Stimulated activated naive B cell treated with anti-CD40 and anti-IgM and Interleukin-4, amounts not matched to agents 10 μg/mL and 1 μg/mL and 100 μg/mL, for 72 hours (primary cell): ENCODE measurements at regions not wholly inside any gene's neighbourhood (a gene's known extent, or its start where the extent isn't known, plus 50 kb on each side); places are given as distances from the start of the nearest gene placed in this dataset.
A peak's percentile ranks its signal among the peaks of the same experiment; 100 is the strongest.
"Not testable (repeated sequence)": the region's sequence is repeated elsewhere in the genome, so short reads cannot be mapped to it uniquely, and the experiment has no call there.

Experiments
- ATAC-seq, 2 donors: fragments of 150-1000 bp; cut with Tn5 transposase; replicated peaks; 2 replicates each; pipeline ENCODE4 v1.10.0; 2021; ENCODE audit warnings: moderate library complexity in 1 of 2
- DNase-seq: peaks from one replicate; pipeline ENCODE4 v3.0.0; 2021
- H3K27ac Mint-ChIP-seq: one replicate; pipeline ENCODE4 v1.8.0; 2022; ENCODE audit warnings: mild to moderate bottlenecking, mixed read lengths
- H3K27me3 Mint-ChIP-seq, 2 donors: one replicate each; pipeline ENCODE4 v1.8.0; 2022; ENCODE audit warnings: mixed read lengths in 2 of 2
- H3K36me3 Mint-ChIP-seq, 2 donors: one replicate each; pipeline ENCODE4 v1.8.0; 2022; ENCODE audit warnings: mixed read lengths in 2 of 2, mild to moderate bottlenecking in 1 of 2
- H3K4me1 Mint-ChIP-seq, 2 donors: one replicate each; pipeline ENCODE4 v1.8.0; 2022; ENCODE audit warnings: mixed read lengths in 2 of 2, mild to moderate bottlenecking in 1 of 2
- H3K4me3 Mint-ChIP-seq, 2 donors: one replicate each; pipeline ENCODE4 v1.8.0; 2022; ENCODE audit warnings: mild to moderate bottlenecking in 2 of 2, mixed read lengths in 2 of 2, moderate library complexity in 1 of 2
- H3K9me3 Mint-ChIP-seq, 2 donors: one replicate each; pipeline ENCODE4 v1.8.0; 2022; ENCODE audit warnings: mixed read lengths in 2 of 2, mild to moderate bottlenecking in 1 of 2

DNA sequence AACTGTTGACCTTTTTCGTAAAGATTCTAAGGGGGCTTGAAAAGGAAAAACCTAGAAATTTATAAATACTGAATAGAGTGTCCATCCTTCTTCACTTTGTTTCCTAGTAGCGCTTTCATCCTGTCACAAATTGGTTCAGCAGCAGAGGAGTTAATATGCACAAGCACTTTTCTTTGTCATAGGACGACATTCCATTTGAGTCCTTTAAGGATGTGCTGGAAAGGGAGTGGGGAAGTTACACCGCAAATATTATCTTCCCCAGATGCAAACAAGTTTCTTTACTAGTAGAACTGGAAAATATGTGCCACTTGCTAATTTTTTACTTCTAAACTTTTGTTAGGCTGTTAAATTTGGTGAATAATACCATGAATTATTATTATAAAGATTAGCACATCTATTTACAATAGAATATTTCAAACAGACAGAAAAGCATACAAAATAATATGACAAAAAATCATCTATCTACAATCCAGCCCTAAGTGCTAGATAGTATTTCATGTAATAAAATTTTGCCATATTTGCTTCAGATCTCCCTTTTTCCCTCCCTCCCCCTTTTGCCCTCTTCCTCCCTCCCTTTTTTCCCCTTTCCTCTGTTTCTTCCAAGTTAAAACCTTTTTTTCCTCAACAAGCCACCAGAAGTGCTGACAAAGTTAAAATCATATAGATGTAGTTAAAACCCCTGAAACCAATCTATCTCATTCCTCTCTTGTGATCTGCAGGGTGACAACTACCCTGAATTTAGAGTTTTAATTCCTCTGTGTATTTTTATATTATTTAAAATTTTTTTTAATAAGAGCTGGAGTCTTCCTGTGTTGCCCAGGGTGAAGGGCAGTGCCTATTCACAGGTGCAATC, 50.5 kb upstream of the MAP4K3 start:
- Mint-ChIP-seq H3K9me3 (peaks cover 2 to 4% of the 10 kb centered on the region in 2 donors), H3K27me3 (no peaks in the 10 kb centered on the region), H3K36me3 (peaks cover 2 to 7% of the 10 kb centered on the region in 2 donors), H3K4me1 (peaks cover 18 to 49% of the 10 kb centered on the region in 2 donors), H3K4me3 (no peak overlapping the region), H3K27ac (no peak overlapping the region)
- ATAC-seq (no peak), DNase-seq (no peak)

DNA sequence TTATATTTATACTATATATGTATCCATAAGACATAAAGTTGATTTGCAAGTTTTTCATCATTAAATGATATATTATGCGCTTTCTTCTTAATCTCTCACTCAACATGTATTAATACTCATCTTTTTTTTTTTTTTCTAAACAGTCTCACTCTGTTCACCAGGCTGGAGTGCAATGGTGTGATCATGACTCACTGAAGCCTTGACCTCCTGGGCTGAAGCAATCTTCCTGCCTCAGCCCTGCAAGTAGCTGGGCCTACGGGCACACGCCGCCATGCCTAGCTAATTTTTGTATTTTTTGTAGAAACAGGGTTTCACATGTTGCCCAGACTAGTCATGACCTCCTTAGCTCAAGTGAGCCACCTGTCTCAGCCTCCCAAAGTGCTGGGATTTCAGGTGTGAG, 51.4 kb upstream of the MAP4K3 start:
- Mint-ChIP-seq H3K4me3 (no peak overlapping the region), H3K27me3 (no peaks in the 10 kb centered on the region), H3K4me1 (peaks cover 19 to 54% of the 10 kb centered on the region in 2 donors), H3K36me3 (peaks cover 2 to 7% of the 10 kb centered on the region in 2 donors), H3K27ac (peak overlapping the region; percentile 67), H3K9me3 (peaks cover 2 to 4% of the 10 kb centered on the region in 2 donors)
- ATAC-seq: no peak
- no peak for DNase-seq

DNA sequence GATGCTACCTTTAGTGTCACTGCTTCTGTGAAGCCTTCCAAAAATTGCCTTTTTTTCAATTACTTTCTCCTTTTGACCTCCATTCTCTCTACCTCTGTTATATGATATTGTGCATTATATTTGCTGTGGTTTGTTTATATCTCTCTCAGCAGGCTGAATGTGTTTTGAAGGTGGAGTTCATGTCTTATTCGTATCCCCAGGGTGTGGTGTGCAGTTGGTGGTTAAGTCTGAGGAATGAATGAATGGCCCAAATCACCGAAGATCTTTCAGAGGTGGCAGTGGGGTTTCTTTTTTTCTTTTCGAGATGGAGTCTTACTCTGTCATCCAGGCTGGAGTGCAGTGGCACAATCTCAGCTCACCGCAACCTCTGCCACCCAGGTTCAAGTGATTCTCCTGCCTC, 53.5 kb upstream of the MAP4K3 start:
- Mint-ChIP-seq H3K36me3 (peaks cover 2 to 12% of the 10 kb centered on the region in 2 donors), H3K9me3 (peaks cover 2 to 4% of the 10 kb centered on the region in 2 donors), H3K27ac (peak overlapping the region; percentile 20), H3K27me3 (no peaks in the 10 kb centered on the region), H3K4me3 (no peak overlapping the region), H3K4me1 (peaks cover 25 to 71% of the 10 kb centered on the region in 2 donors)
- no peak for DNase-seq
- ATAC-seq: no peak

DNA sequence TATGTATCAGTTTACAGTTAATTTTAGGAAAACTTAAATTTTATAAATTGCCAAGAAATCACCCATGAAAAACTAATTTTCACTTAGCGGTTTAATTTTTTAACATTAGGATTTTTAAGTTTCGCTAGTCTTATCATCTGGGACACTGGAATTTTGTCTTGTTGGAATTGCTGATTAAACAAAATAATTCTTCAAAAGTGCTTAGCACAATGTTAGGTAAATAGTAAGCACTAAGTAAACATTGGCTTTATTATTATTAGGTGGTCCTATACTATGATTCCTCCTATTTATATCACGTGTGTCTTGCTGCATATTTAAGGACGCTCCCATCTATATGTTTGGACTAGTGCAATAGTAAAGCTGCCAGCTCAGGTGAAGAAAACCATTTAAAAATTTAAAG, 54.6 kb upstream of the MAP4K3 start:
- Mint-ChIP-seq H3K4me3 (peak overlapping the region; percentile 35 to 52), H3K36me3 (peaks cover 2 to 12% of the 10 kb centered on the region in 2 donors), H3K4me1 (peaks cover 27 to 76% of the 10 kb centered on the region in 2 donors), H3K27me3 (no peaks in the 10 kb centered on the region), H3K27ac (peak overlapping the region; percentile 92), H3K9me3 (peaks cover 0 to 4% of the 10 kb centered on the region in 2 donors)
- DNase-seq: no peak
- no peak for ATAC-seq

DNA sequence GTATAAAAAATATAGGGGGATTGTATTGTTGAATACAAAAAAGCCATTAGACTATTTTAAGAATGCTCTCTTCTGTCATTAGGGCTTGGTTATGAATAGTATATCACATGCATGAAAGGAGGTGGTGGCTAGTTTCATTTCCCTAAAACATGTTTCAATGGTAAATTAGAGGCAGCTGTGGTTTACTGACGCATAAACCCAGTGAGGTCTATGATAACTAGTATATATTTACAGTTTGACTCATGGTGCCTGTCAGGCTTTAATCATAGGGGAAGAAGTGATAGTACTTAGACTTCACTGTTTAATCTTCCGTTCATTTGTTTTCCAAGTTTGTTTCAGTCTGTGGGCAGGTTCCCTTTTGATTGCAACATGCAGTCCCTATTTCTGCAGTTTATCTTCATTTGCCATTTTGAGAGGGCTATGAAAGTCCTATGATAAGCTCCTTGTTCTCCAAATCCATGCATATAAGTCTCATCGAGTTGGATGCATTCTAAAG, 55.1 kb upstream of the MAP4K3 start:
- H3K4me1 Mint-ChIP-seq: peaks cover 25 to 72% of the 10 kb centered on the region in 2 donors
- DNase-seq (peak; percentile 50), ATAC-seq (peak; percentile 93 to 97)
- H3K4me3 Mint-ChIP-seq: peak overlapping the region; percentile 52 to 57
- no peaks in the 10 kb centered on the region for H3K27me3 Mint-ChIP-seq
- H3K27ac Mint-ChIP-seq: peak overlapping the region; percentile 92
- H3K9me3 Mint-ChIP-seq: peaks cover 0 to 4% of the 10 kb centered on the region in 2 donors
- peaks cover 2 to 12% of the 10 kb centered on the region in 2 donors for H3K36me3 Mint-ChIP-seq

DNA sequence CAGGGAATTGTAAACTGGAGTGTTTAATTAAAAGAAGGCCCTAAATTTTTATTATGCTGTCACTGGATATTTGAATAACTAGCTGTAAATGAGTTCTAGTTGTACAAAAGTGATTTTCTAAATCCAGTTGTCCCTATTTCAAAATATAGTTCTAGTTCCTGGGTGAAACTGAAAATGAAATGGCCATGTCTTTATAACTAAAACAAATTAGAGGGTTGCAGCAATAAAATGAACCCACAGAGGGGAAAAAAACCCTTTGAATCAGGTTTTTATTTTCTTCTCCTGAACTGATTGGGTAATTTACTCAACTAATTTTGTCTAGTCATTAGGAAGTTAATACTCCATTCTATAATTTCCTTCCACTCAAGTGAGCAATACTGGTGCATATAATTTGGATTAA, 55.6 kb upstream of the MAP4K3 start:
- H3K4me1 Mint-ChIP-seq: peaks cover 25 to 71% of the 10 kb centered on the region in 2 donors
- H3K9me3 Mint-ChIP-seq: peaks cover 0 to 4% of the 10 kb centered on the region in 2 donors
- H3K27me3 Mint-ChIP-seq: no peaks in the 10 kb centered on the region
- ATAC-seq (no peak), DNase-seq (no peak)
- H3K27ac Mint-ChIP-seq: peak overlapping the region; percentile 88
- peak overlapping the region in 1 of 2 donors; percentile 52 for H3K4me3 Mint-ChIP-seq
- H3K36me3 Mint-ChIP-seq: peaks cover 2 to 12% of the 10 kb centered on the region in 2 donors

DNA sequence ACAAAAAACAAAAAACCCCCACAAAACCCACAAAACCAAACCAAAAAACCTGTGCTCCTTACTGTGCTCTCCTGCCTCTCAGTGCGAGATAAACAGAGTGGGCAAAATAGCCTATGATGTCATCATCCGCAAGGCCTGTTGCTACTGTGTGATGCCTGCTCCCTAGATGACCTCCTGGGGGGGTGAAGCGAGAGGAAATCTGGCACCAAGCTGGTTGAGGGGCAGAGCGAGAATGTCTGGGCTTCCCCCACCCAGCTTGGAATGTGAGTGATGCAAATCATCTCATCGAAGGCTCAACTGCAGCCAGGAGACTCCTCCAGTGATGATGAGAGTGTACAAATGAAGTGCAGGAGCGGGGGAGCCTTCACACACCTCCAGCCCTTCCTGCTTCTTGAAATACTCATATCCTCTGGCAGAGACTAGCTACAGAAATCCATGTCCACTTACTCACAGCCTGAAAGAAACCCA, 57.7 kb upstream of the MAP4K3 start:
- no peaks in the 10 kb centered on the region for H3K27me3 Mint-ChIP-seq
- H3K4me1 Mint-ChIP-seq: peaks cover 23 to 61% of the 10 kb centered on the region in 2 donors
- peak; percentile 56 for DNase-seq

DNA sequence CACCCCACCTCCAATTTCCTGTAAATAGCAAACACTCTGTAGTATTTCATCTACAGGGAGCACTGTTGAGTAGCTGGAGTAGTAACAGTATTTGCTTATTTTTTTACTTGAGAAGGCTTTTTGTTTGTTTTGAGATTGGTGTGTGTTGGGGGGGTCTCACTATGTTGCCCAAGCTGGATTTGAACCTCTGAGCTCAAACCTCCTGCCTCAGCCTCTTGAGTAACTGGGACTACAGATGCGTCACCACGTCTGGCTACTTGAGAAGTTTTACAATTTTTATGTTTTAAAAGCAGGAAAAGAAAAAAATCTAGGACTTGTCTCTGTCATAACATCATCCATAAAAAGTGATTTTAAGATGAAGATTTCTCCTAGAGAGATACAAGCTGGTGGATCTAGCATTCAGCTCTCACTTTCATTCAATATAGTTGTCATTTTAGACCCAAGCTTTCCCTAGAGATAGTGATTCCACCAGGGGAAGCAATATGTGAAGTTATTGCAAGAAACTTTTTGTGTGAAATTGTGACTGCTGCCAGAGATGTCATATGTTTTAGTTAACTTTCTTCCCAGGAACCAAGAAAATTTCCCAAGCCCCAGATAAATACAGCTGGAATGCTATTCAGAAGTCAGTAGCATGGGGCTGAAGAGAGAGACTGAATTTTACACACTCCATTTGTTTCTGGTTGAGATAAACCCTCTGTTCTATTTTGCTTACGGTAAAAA, 60.2 kb upstream of the MAP4K3 start:
- no peak for DNase-seq
- peaks cover 0 to 8% of the 10 kb centered on the region in 2 donors for H3K27me3 Mint-ChIP-seq
- H3K4me3 Mint-ChIP-seq: no peak overlapping the region
- no peak for ATAC-seq
- H3K9me3 Mint-ChIP-seq: peaks cover 0 to 3% of the 10 kb centered on the region in 2 donors
- H3K36me3 Mint-ChIP-seq: peaks cover 0 to 5% of the 10 kb centered on the region in 2 donors
- no peak overlapping the region for H3K27ac Mint-ChIP-seq
- peaks cover 18 to 44% of the 10 kb centered on the region in 2 donors for H3K4me1 Mint-ChIP-seq

More for the DNA sequence above, 57.7 kb upstream of the MAP4K3 start:
- Mint-ChIP-seq H3K36me3 (peaks cover 2 to 12% of the 10 kb centered on the region in 2 donors), H3K4me3 (no peak overlapping the region), H3K27ac (peak overlapping the region; percentile 21), H3K9me3 (peaks cover 3 to 4% of the 10 kb centered on the region in 2 donors)
- peak; percentile 45 to 54 for ATAC-seq

DNA sequence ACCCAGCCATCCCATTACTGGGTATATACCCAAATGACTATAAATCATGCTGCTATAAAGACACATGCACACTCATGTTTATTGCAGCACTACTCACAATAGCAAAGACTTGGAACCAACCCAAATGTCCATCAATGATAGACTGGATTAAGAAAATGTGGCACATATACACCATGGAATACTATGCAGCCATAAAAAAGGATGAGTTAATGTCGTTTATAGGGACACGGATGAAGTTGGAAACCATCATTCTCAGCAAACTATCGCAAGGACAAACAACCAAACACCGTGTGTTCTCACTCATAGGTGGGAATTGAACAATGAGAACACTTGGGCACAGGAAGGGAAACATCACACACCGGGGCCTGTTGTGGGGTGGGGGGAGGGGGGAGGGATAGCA, 61.1 kb upstream of the MAP4K3 start:
- H3K4me3 Mint-ChIP-seq, H3K9me3 Mint-ChIP-seq, ATAC-seq, H3K27me3 Mint-ChIP-seq, H3K36me3 Mint-ChIP-seq, DNase-seq, H3K27ac Mint-ChIP-seq: not testable (repeated sequence)
- H3K4me1 Mint-ChIP-seq: peaks cover 17 to 44% of the 10 kb centered on the region in 2 donors

DNA sequence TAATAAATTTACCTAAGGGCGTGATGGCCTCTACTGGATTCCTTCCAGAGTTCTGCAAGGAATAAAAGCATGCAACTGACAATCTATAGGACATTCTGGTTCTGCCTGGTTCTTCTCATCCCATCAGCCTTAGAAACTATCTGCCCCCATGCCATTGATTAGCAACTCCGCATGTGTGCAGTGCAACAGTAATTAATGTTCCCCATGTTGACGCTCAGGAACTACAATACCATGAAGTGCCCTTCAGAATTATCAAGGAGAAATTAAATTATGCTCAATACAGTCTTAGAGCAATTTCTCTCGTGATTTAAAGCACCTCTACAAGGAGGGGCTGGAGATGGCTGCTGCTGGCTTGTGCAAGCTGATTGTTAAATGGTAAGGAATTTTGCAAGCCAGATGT, 61.7 kb upstream of the MAP4K3 start:
- Mint-ChIP-seq H3K9me3 (peaks cover 0 to 3% of the 10 kb centered on the region in 2 donors), H3K4me3 (no peak overlapping the region), H3K27me3 (peaks cover 0 to 8% of the 10 kb centered on the region in 2 donors), H3K4me1 (peaks cover 12 to 43% of the 10 kb centered on the region in 2 donors), H3K36me3 (peaks cover 0 to 5% of the 10 kb centered on the region in 2 donors), H3K27ac (no peak overlapping the region)
- DNase-seq (no peak), ATAC-seq (no peak)

DNA sequence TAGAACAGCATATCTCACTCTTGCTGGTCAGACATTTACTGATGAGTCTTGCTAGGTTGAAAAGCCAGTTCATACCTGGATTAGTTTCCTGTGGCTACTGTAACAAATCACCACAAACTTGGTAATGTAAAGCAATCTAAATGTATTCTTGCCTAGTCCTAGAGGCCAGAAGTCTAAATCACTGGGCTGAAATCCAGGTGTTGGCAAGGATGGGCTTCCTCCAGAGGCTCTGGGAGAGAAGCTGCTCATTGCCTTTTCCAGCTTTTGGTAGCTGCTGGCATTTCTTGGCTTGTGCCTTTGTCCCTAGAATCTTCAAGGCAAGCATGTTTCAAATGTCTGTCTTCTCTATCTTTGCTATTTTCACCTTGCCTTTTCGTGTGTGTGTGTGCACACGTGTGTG, 62.3 kb upstream of the MAP4K3 start:
- peaks cover 17 to 43% of the 10 kb centered on the region in 2 donors for H3K4me1 Mint-ChIP-seq
- no peak overlapping the region for H3K27ac Mint-ChIP-seq
- H3K36me3 Mint-ChIP-seq: peaks cover 0 to 5% of the 10 kb centered on the region in 2 donors
- peaks cover 0 to 3% of the 10 kb centered on the region in 2 donors for H3K9me3 Mint-ChIP-seq
- H3K4me3 Mint-ChIP-seq: no peak overlapping the region
- DNase-seq (no peak), ATAC-seq (no peak)
- peaks cover 0 to 8% of the 10 kb centered on the region in 2 donors for H3K27me3 Mint-ChIP-seq

DNA sequence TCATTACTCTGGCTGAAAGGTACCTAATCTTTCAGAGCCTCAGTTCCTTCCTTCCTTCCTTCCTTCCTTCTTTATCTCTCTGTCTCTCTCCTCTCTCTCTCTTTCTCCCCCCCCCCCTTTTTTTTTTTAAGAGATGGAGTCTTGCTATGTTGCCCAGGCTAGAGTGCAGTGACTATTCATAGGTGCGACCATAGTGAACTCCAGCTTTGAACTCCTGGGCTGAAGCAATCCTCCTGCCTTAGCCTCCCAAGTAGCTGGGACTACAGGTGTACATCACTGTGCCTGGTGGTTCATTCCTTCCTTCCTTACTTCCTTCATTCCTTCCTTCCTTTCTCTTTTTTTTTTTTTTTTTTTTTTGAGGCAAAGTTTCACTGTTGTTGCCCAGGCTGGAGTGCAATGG, 64.3 kb upstream of the MAP4K3 start:
- Mint-ChIP-seq H3K9me3 (peaks cover 0 to 3% of the 10 kb centered on the region in 2 donors), H3K27me3 (peaks cover 0 to 8% of the 10 kb centered on the region in 2 donors), H3K4me3 (no peak overlapping the region), H3K36me3 (no peaks in the 10 kb centered on the region), H3K4me1 (peaks cover 6 to 26% of the 10 kb centered on the region in 2 donors), H3K27ac (no peak overlapping the region)
- DNase-seq: no peak
- ATAC-seq: no peak

DNA sequence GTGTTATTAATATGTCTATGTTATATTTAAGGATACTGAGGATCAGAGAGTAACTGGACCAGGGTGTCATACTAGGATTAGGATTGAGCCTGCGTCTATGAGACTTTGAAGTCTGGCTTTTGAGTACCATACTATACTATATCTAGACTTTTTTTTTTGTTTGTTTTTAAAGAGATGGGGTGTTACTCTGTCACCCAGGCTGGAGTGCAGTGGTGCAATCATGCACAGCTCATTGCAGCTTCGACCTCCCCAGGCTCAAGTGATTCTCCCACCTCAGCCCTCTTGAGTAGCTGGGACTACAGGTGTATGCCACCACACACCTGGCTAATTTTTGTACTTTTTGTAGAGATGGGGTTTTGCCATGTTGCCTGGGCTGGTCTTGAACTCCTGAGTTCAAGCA, 66.2 kb upstream of the MAP4K3 start:
- H3K27ac Mint-ChIP-seq: no peak overlapping the region
- DNase-seq: no peak
- H3K4me3 Mint-ChIP-seq: no peak overlapping the region
- H3K9me3 Mint-ChIP-seq: peaks cover 0 to under 1% of the 10 kb centered on the region in 2 donors
- H3K27me3 Mint-ChIP-seq: peaks cover 0 to 8% of the 10 kb centered on the region in 2 donors
- no peak for ATAC-seq
- H3K4me1 Mint-ChIP-seq: peaks cover 6 to 23% of the 10 kb centered on the region in 2 donors
- no peaks in the 10 kb centered on the region for H3K36me3 Mint-ChIP-seq

DNA sequence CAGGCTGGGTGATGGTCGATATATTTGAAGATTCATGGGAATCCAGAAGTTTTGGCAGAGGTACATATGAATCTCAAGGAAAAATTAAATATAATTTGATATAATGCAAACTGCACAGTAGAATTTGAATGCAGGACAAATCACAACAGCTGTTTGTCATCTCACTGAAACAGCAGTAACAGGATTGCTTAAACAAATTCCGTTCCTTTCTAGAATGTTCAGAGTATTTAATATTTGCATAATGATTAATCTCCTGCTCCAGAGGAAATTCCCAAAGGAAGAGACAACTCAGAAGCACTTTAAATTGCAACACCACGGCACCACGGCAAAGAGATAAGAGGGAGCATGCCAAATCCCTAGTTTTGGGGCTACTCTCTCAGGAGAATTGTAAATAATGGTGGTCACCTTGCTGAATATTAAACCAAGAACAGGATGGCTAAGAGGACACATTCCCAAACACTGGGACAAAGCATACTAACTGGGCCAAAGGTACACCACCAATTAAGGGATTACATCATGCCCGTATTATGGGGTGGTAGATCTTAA, 67.8 kb upstream of the MAP4K3 start:
- H3K27me3 Mint-ChIP-seq: peaks cover 0 to 8% of the 10 kb centered on the region in 2 donors
- no peak overlapping the region for H3K4me3 Mint-ChIP-seq
- no peak overlapping the region for H3K27ac Mint-ChIP-seq
- ATAC-seq (no peak), DNase-seq (no peak)
- H3K36me3 Mint-ChIP-seq: no peaks in the 10 kb centered on the region
- peaks cover 9 to 23% of the 10 kb centered on the region in 2 donors for H3K4me1 Mint-ChIP-seq
- H3K9me3 Mint-ChIP-seq: no peaks in the 10 kb centered on the region
